Vagina (tissue), 2 donors: ENCODE measurements at regions not wholly inside any gene's neighbourhood (a gene's known extent, or its start where the extent isn't known, plus 50 kb on each side); places are given as distances from the start of the nearest gene placed in this dataset.

ENCODE experiments used
- DNase-seq, 2 donors: peaks; one replicate each; pipeline ENCODE4 v3.0.0-alpha.2; 2017; ENCODE audit errors: extremely low spot score in 2 of 2
- H3K27ac ChIP-seq: fragments of 200-600 bp; sonication (generic); one replicate; pipeline ENCODE4 v1.5.1; 2019
- H3K27me3 ChIP-seq: fragments of 200-600 bp; sonication (generic); one replicate; pipeline ENCODE4 v1.5.1; 2019
- H3K36me3 ChIP-seq, 2 donors: fragments of 200-600 bp; sonication (generic); one replicate each; pipeline ENCODE4 v1.5.1; 2017 to 2019
- H3K4me1 ChIP-seq: fragments of 200-600 bp; sonication (generic); one replicate; pipeline ENCODE4 v1.5.1; 2019
- H3K4me3 ChIP-seq, 2 donors: fragments of 200-600 bp; sonication (generic); 1 replicate in 1 of 2; 2 replicates in 1 of 2; pipeline ENCODE4 v1.5.1; 2016 to 2019
- H3K9me3 ChIP-seq: fragments of 200-600 bp; sonication (generic); one replicate; pipeline ENCODE4 v1.5.1; 2019
- CTCF ChIP-seq, 3 experiments: fragments of 450-650 bp in 2 of 3; fragments of 200-600 bp in 1 of 3; sonication (generic) in 1 of 3; IDR thresholded peaks; one replicate each; pipeline ENCODE4 v1.5.1; 2017 to 2019; ENCODE audit warnings: antibody characterized with exemption in 3 of 3, mild to moderate bottlenecking in 2 of 3, moderate library complexity in 2 of 3
- POLR2A ChIP-seq, 2 donors: fragments of 450-650 bp; IDR thresholded peaks; one replicate each; pipeline ENCODE4 v1.6.1; 2017; ENCODE audit warnings: antibody characterized with exemption in 2 of 2, mild to moderate bottlenecking in 2 of 2, moderate library complexity in 2 of 2
- POLR2AphosphoS5 ChIP-seq, 2 donors: sonication (generic); formaldehyde crosslinking; IDR thresholded peaks; one replicate each; pipeline ENCODE4 v1.9.0; 2017; ENCODE audit warnings: antibody characterized with exemption in 2 of 2, mild to moderate bottlenecking in 2 of 2, low read depth in 1 of 2; ENCODE audit not compliant: insufficient read depth in 1 of 2
- intact Hi-C: fragments of 100-400 bp; cut with DNase I; formaldehyde crosslinking; loops from one replicate; pipeline ENCODE4 v1.15.1; 2023

- no peak overlapping the region for H3K4me3 ChIP-seq
- H3K27ac ChIP-seq, result no peak overlapping the region
- intact Hi-C loops, result no loop called here
- no peaks in the 10 kb centered on the region for H3K9me3 ChIP-seq
- H3K4me1 ChIP-seq, result peaks cover 14% of the 10 kb centered on the region
- H3K27me3 ChIP-seq, result no peaks in the 10 kb centered on the region
- no peak for DNase-seq
- TF ChIP-seq CTCF (IDR thresholded peaks at IDR 0.05) (no peak), POLR2AphosphoS5 (IDR thresholded peaks at IDR 0.05; ENCODE audit: insufficient read depth in 1 of 2, low read depth in 1 of 2) (no peak), POLR2A (IDR thresholded peaks at IDR 0.05) (no peak)
- no peaks in the 10 kb centered on the region for H3K36me3 ChIP-seq
Observed at GRCh38 chr12:115464661-115465060, 780.7 kb upstream of the TBX3 start.

GRCh38 chr12:115464111-115464581, 780.2 kb upstream of the TBX3 start:
- intact Hi-C loops, result no loop called here
- no peak for DNase-seq
- H3K36me3 ChIP-seq, result no peaks in the 10 kb centered on the region
- TF ChIP-seq POLR2AphosphoS5 (IDR thresholded peaks at IDR 0.05; ENCODE audit: insufficient read depth in 1 of 2, low read depth in 1 of 2) (peak in 1 of 2 donors; percentile 35), CTCF (IDR thresholded peaks at IDR 0.05) (no peak)
- H3K4me3 ChIP-seq, result no peak overlapping the region
- no peaks in the 10 kb centered on the region for H3K9me3 ChIP-seq
- H3K27ac ChIP-seq, result no peak overlapping the region
- no peaks in the 10 kb centered on the region for H3K27me3 ChIP-seq
- H3K4me1 ChIP-seq, result peaks cover 14% of the 10 kb centered on the region

- intact Hi-C loops, result no loop called here
- TF ChIP-seq POLR2AphosphoS5 (IDR thresholded peaks at IDR 0.05; ENCODE audit: insufficient read depth in 1 of 2, low read depth in 1 of 2), result no peak
- TF ChIP-seq CTCF (IDR thresholded peaks at IDR 0.05), result no peak
- no peak for TF ChIP-seq POLR2A (IDR thresholded peaks at IDR 0.05)
- H3K36me3 ChIP-seq, result no peaks in the 10 kb centered on the region
- DNase-seq, result no peak
- no peaks in the 10 kb centered on the region for H3K9me3 ChIP-seq
- no peak overlapping the region for H3K27ac ChIP-seq
- peaks cover 14% of the 10 kb centered on the region for H3K4me1 ChIP-seq
- no peaks in the 10 kb centered on the region for H3K27me3 ChIP-seq
- H3K4me3 ChIP-seq, result no peak overlapping the region
Observed at GRCh38 chr12:115461401-115461800, 777.4 kb upstream of the TBX3 start.

GRCh38 chr12:115457798-115458197, 773.8 kb upstream of the TBX3 start:
- Histone ChIP-seq H3K27ac (no peak overlapping the region), H3K27me3 (no peaks in the 10 kb centered on the region), H3K9me3 (no peaks in the 10 kb centered on the region), H3K4me3 (no peak overlapping the region), H3K4me1 (no peaks in the 10 kb centered on the region), H3K36me3 (no peaks in the 10 kb centered on the region)
- intact Hi-C loops, result no loop called here
- TF ChIP-seq CTCF (IDR thresholded peaks at IDR 0.05), result no peak
- TF ChIP-seq POLR2AphosphoS5 (IDR thresholded peaks at IDR 0.05; ENCODE audit: insufficient read depth in 1 of 2, low read depth in 1 of 2), result no peak
- TF ChIP-seq POLR2A (IDR thresholded peaks at IDR 0.05), result no peak
- DNase-seq, result no peak

- no peak for DNase-seq
- Histone ChIP-seq H3K4me1 (peaks cover 6% of the 10 kb centered on the region), H3K4me3 (no peak overlapping the region), H3K9me3 (no peaks in the 10 kb centered on the region), H3K27ac (no peak overlapping the region), H3K36me3 (no peaks in the 10 kb centered on the region), H3K27me3 (no peaks in the 10 kb centered on the region)
- intact Hi-C loops, result no loop called here
- no peak for TF ChIP-seq CTCF (IDR thresholded peaks at IDR 0.05)
- no peak for TF ChIP-seq POLR2AphosphoS5 (IDR thresholded peaks at IDR 0.05; ENCODE audit: insufficient read depth in 1 of 2, low read depth in 1 of 2)
- no peak for TF ChIP-seq POLR2A (IDR thresholded peaks at IDR 0.05)
Observed at GRCh38 chr12:115456946-115457689, 773.1 kb upstream of the TBX3 start.
